ENCODE measurements at regions not wholly inside any gene's neighbourhood (a gene's known extent, or its start where the extent isn't known, plus 50 kb on each side); places are given as distances from the start of the nearest gene placed in this dataset.
A peak's percentile ranks its signal among the peaks of the same experiment; 100 is the strongest.

GRCh38 chr1:238306411-238306810, 415.7 kb upstream of the ZP4 start:
- DNase-seq (ENCODE audit: low read depth, low spot score): no peak

DNA sequence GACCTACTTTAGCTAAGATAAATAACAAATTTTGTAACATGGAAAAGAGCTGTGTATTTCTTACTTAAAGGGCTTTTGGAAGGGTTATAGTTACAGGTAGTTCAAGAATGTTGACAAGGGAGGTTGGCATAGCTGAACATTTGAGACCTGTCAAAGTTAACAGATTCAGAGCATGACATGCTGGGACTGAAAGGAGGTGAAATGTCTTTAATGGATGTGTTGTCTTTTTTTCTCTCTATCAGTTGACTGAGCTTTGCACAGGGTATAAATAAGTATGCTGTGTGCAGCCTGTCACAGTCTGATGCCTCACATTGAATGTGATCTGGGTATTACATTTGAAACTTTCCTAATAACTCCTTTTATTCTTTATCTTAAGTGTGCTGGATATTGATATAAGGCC, 411.9 kb upstream of the ZP4 start:
- no peak for DNase-seq (ENCODE audit: low read depth, low spot score)

DNA sequence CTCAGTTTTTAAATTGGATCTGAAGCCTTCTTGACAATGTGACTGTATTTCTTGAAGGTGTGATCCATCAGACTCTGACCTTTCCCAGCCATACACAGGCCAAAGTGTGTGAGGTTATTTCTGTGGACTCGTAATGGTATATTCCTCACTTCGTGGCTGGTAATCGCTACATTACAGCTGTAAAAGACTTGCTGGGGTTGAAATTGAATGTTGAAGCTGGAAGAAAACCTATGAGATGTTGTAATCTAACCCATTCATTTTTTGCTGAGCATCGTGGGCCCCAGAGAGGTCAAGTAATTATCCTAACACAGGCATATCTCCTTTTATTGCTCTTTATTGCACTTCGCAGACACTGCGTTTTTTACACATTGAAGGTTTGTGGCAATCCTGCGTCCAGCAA, 405.6 kb upstream of the ZP4 start:
- no peak for DNase-seq (ENCODE audit: low read depth, low spot score)

DNA sequence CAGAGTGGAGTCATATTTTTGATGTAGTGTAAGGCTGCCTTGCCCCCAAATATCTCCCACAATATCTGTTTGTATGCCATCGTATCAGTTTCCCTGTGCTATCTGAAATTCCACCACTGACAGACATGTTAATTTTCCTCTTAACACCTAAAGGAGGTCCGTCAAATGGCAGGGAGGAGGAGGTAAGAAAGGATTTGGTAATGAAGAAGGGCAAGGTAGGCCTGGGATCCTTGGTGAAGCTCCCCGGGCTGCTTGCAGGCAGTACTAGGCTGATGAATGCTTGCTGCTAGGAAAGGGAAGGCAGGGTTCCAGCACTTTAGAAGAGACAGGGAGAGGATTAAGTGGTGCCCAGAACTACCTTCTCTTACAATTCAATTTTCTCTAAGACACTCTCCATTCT, 402.4 kb upstream of the ZP4 start:
- DNase-seq (ENCODE audit: low read depth, low spot score): no peak

DNA sequence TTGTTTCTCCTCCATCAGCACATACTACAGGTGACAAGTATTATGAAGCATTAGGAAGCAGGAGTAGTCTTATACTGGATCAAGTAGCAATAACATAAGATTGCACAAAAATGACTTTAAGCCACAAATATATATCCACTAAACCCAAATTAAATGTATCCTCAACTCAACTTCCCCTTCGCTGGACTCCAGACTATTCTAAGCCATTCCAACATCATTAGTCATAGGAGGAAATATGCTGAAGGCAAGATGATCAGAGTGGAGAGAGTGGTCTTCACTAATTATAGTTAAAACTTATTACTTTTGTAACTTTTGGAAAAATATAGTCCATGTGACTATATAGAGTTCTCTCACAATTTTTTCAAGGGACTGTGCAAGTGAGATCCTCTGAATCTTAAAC, 390.7 kb upstream of the ZP4 start:
- peak; percentile 41 for DNase-seq (ENCODE audit: low read depth, low spot score)

- no peak for DNase-seq (ENCODE audit: low read depth, low spot score)
Measured at GRCh38 chr1:238279694-238280380, 389.1 kb upstream of the ZP4 start.

DNA sequence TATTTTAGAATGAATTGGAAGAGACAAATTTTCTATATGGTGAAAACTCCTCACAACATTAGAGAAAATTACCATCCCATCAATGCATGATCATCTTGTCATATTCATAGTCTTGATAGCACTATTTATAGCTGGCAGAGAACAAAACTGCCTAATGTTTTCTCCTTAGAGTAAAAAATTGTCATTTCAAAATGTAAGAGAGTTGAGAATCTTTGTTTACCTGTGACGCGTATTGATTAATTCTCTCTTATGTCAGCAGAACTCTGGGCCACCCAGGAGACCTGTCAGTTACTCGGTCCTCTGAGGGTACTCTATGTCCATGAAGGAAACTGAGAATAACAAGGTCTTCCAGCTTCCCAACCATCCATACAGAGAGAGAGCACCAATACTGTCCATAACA, 381.4 kb upstream of the ZP4 start:
- DNase-seq (ENCODE audit: low read depth, low spot score): no peak

DNA sequence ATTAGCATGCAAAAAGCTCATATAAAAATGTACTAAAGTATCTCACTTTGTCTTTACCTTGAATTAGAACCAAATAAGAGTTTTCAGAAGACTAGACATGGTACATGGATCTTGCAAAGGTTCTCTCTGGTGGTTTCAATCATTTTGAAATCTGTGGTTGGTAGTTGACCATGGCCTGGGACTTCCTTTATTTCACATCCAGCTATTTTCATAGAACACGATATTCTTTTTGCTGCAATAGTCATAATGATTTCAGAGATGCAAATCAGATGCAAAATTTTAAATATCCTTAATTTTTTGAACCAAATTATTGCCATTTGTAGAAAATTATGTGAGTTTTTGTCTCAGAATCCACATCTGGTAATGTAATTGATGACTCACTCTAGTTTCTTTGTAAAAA, 375.1 kb upstream of the ZP4 start:
- DNase-seq (ENCODE audit: low read depth, low spot score): no peak

GRCh38 chr1:238264951-238265350, 374.2 kb upstream of the ZP4 start:
- DNase-seq (ENCODE audit: low read depth, low spot score): no peak

DNA sequence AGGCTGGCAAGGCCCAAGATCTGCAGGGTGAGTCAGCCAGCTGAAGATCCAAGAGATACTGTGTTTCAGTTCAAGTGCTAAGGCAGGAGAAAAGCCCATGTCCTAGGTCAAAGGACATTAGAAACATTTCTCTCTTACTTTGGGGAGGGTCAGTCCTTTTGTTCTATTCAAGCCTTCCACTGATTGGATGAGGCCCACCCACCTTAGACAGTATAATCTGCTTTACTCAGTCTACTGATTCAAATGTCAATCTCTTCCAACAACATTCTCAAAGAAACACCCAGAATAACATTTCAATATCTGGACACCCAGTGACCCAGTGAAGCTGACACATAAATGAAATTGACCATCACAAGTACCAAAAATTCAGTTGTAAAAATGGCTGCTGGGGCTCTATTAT, 367.8 kb upstream of the ZP4 start:
- no peak for DNase-seq (ENCODE audit: low read depth, low spot score)

GRCh38 chr1:238257018-238257621, 366.4 kb upstream of the ZP4 start:
- no peak for DNase-seq (ENCODE audit: low read depth, low spot score)

GRCh38 chr1:238254935-238255334, 364.2 kb upstream of the ZP4 start:
- no peak for DNase-seq (ENCODE audit: low read depth, low spot score)

- peak; percentile 77 for DNase-seq (ENCODE audit: low read depth, low spot score)
Measured at GRCh38 chr1:238252033-238252802, 361.5 kb upstream of the ZP4 start.

- no peak for DNase-seq (ENCODE audit: low read depth, low spot score)
Measured at GRCh38 chr1:238248356-238248755, 357.6 kb upstream of the ZP4 start.

DNA sequence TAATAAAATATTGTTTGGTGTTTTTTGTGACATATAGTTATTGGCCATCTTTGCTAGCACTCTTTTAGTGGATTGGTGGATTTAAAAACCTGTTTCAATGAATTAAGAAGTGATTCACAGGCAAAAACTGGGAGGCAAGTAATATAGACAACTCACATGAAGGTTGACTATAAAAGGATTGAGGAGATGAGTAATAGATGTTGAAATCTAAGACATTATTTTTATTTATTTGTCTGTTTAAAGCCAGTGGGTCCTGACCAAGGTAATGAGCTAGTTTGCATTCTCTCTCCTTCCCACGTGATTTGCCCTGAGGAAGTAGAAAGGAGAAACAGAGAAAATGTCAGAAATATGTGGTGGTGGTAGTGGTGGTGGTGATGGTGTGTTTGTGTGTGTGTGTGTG, 351.5 kb upstream of the ZP4 start:
- DNase-seq (ENCODE audit: low read depth, low spot score): no peak

GRCh38 chr1:238241607-238242006, 350.9 kb upstream of the ZP4 start:
- no peak for DNase-seq (ENCODE audit: low read depth, low spot score)

GRCh38 chr1:238239343-238239742, 348.6 kb upstream of the ZP4 start:
- DNase-seq (ENCODE audit: low read depth, low spot score): no peak

- no peak for DNase-seq (ENCODE audit: low read depth, low spot score)
Measured at GRCh38 chr1:238233966-238234365, 343.2 kb upstream of the ZP4 start.

GRCh38 chr1:238232084-238232710, 341.5 kb upstream of the ZP4 start:
- no peak for DNase-seq (ENCODE audit: low read depth, low spot score)

- DNase-seq (ENCODE audit: low read depth, low spot score): no peak
Measured at GRCh38 chr1:238226810-238227209, 336.1 kb upstream of the ZP4 start.

- DNase-seq (ENCODE audit: low read depth, low spot score): peak; percentile 57
Measured at GRCh38 chr1:238223076-238223640, 332.4 kb upstream of the ZP4 start.

- no peak for DNase-seq (ENCODE audit: low read depth, low spot score)
Measured at GRCh38 chr1:238221738-238222137, 331.0 kb upstream of the ZP4 start.
